Keratinocyte (primary cell): ENCODE measurements at regions not wholly inside any gene's neighbourhood (a gene's known extent, or its start where the extent isn't known, plus 50 kb on each side); places are given as distances from the start of the nearest gene placed in this dataset.
"Not testable (repeated sequence)": the region's sequence is repeated elsewhere in the genome, so short reads cannot be mapped to it uniquely, and the experiment has no call there.

ENCODE experiments used
- DNase-seq: peaks from one replicate; pipeline ENCODE4 v3.0.0-alpha.2; 2011; ENCODE audit warnings: low read depth, missing footprints, low spot score
- FAIRE-seq: peaks from 2 replicates; lab custom pipeline; 2011; peaks lifted over from hg19 to GRCh38; lab: Jason Lieb, UNC
- H2AFZ ChIP-seq: 2 replicates; pipeline ENCODE4 v1.6.0; 2012; ENCODE audit warnings: low read length, control low read depth, inconsistent platforms; ENCODE audit not compliant: control insufficient read depth
- H3K27ac ChIP-seq: 2 replicates; pipeline ENCODE4 v1.5.1; 2011; ENCODE audit warnings: low read length; ENCODE audit not compliant: control insufficient read depth, insufficient read depth
- H3K27me3 ChIP-seq: 3 replicates; pipeline ENCODE4 v1.6.0; 2011; ENCODE audit warnings: low read length; ENCODE audit not compliant: control insufficient read depth, insufficient read depth; ENCODE audit errors: extremely low read depth
- H3K36me3 ChIP-seq, 2 experiments: 2 replicates in 1 of 2; 3 replicates in 1 of 2; pipeline ENCODE4 v1.5.1; 2011; ENCODE audit warnings: low read length in 2 of 2, mild to moderate bottlenecking in 1 of 2; ENCODE audit not compliant: control insufficient read depth in 2 of 2, insufficient read depth in 2 of 2; ENCODE audit errors: extremely low read depth in 1 of 2
- H3K4me1 ChIP-seq: 3 replicates; pipeline ENCODE4 v1.5.1; 2011; ENCODE audit warnings: low read length; ENCODE audit not compliant: control insufficient read depth, insufficient read depth; ENCODE audit errors: extremely low read depth
- H3K4me2 ChIP-seq: 3 replicates; pipeline ENCODE4 v1.6.0; 2011; ENCODE audit warnings: low read depth, low read length; ENCODE audit not compliant: control insufficient read depth, insufficient read depth; ENCODE audit errors: extremely low read depth
- H3K4me3 ChIP-seq, 3 experiments: fragments of 200-600 bp in 1 of 3; sonication (generic) in 1 of 3; 2 replicates in 2 of 3; 3 replicates in 1 of 3; pipeline ENCODE4 v1.5.1; 2011 to 2016; ENCODE audit warnings: low read length in 3 of 3, mild to moderate bottlenecking in 3 of 3, control low read depth in 2 of 3, inconsistent platforms in 1 of 3, low read depth in 1 of 3, mixed read lengths in 1 of 3, mixed run types in 1 of 3, moderate library complexity in 1 of 3; ENCODE audit not compliant: control insufficient read depth in 2 of 3, insufficient read depth in 2 of 3; ENCODE audit errors: extremely low read depth in 1 of 3
- H3K79me2 ChIP-seq: 2 replicates; pipeline ENCODE4 v1.6.0; 2012; ENCODE audit warnings: low read length; ENCODE audit not compliant: control insufficient read depth, insufficient read depth
- H3K9ac ChIP-seq: 3 replicates; pipeline ENCODE4 v1.6.0; 2011; ENCODE audit warnings: low read length; ENCODE audit not compliant: control insufficient read depth, insufficient read depth; ENCODE audit errors: extremely low read depth
- H3K9me1 ChIP-seq: 3 replicates; pipeline ENCODE4 v1.6.0; 2011; ENCODE audit warnings: low read length; ENCODE audit not compliant: control insufficient read depth, insufficient read depth; ENCODE audit errors: extremely low read depth
- H3K9me3 ChIP-seq: 2 replicates; pipeline ENCODE4 v1.5.1; 2012; ENCODE audit warnings: low read depth, low read length; ENCODE audit not compliant: control insufficient read depth
- H4K20me1 ChIP-seq: 3 replicates; pipeline ENCODE4 v1.6.0; 2011; ENCODE audit warnings: low read length; ENCODE audit not compliant: control insufficient read depth, insufficient read depth; ENCODE audit errors: extremely low read depth
- CTCF ChIP-seq, 3 experiments: IDR thresholded peaks in 1 of 3; conservative IDR thresholded peaks in 1 of 3; optimal IDR thresholded peaks in 1 of 3; 2 replicates in 2 of 3; 3 replicates in 1 of 3; pipeline versions ENCODE3 to v1.5.1; 2011; ENCODE audit warnings: low read length in 3 of 3, mild to moderate bottlenecking in 3 of 3, moderate library complexity in 2 of 3, control low read depth in 1 of 3, inconsistent platforms in 1 of 3; ENCODE audit not compliant: insufficient read depth in 2 of 3; ENCODE audit errors: extremely low read depth in 1 of 3
- EZH2 ChIP-seq: IDR thresholded peaks from one replicate; pipeline ENCODE4 v1.6.1; 2012; ENCODE audit warnings: inconsistent platforms, mild to moderate bottlenecking, low read length, moderate library complexity
- dilution Hi-C: fragments of 300-500 bp; cut with MboI; formaldehyde crosslinking; loops from one replicate; pipeline ENCODE4 v1.7.0; 2020; ENCODE audit warnings: low sequenced_read_pairs; ENCODE audit not compliant: extremely low pct_ligation_motif_present

GRCh38 chr4:94141001-94141400 is 66.7 kb upstream of the SMARCAD1 start:
- H3K27me3 ChIP-seq = peaks cover 3% of the 10 kb centered on the region
- no peaks in the 10 kb centered on the region for H3K9me1 ChIP-seq
- H3K4me2 ChIP-seq = no peak overlapping the region
- no peaks in the 10 kb centered on the region for H3K36me3 ChIP-seq
- no peak overlapping the region for H3K9ac ChIP-seq
- dilution Hi-C loops = no loop called here
- no peak for TF ChIP-seq EZH2
- no peak for TF ChIP-seq CTCF (optimal IDR thresholded peaks at IDR 0.05 in 1 of 3, IDR thresholded peaks at IDR 0.05 in 1 of 3, conservative IDR thresholded peaks at IDR 0.05 in 1 of 3; ENCODE audit: extremely low read depth in 1 of 3, insufficient read depth in 2 of 3, low read length in 3 of 3)
- no peaks in the 10 kb centered on the region for H3K79me2 ChIP-seq
- no peak for DNase-seq
- no peaks in the 10 kb centered on the region for H3K9me3 ChIP-seq
- FAIRE-seq = no peak
- H4K20me1 ChIP-seq = no peaks in the 10 kb centered on the region
- no peak overlapping the region for H2AFZ ChIP-seq
- no peak overlapping the region for H3K4me3 ChIP-seq
- no peaks in the 10 kb centered on the region for H3K4me1 ChIP-seq
- H3K27ac ChIP-seq = no peak overlapping the region

GRCh38 chr4:94148052-94148451 is 59.6 kb upstream of the SMARCAD1 start:
- FAIRE-seq, H3K4me3 ChIP-seq: not testable (repeated sequence)

GRCh38 chr4:94152466-94152865 is 55.2 kb upstream of the SMARCAD1 start:
- DNase-seq = no peak
- Histone ChIP-seq H3K4me2 (no peak overlapping the region), H3K4me1 (no peaks in the 10 kb centered on the region), H3K9me1 (no peaks in the 10 kb centered on the region), H3K9ac (no peak overlapping the region), H3K9me3 (no peaks in the 10 kb centered on the region), H3K27ac (no peak overlapping the region), H3K4me3 (no peak overlapping the region), H4K20me1 (no peaks in the 10 kb centered on the region), H3K79me2 (no peaks in the 10 kb centered on the region), H2AFZ (no peak overlapping the region), H3K27me3 (no peaks in the 10 kb centered on the region), H3K36me3 (no peaks in the 10 kb centered on the region)
- dilution Hi-C loops = no loop called here
- no peak for FAIRE-seq
- TF ChIP-seq EZH2 (no peak), CTCF (optimal IDR thresholded peaks at IDR 0.05 in 1 of 3, IDR thresholded peaks at IDR 0.05 in 1 of 3, conservative IDR thresholded peaks at IDR 0.05 in 1 of 3; ENCODE audit: extremely low read depth in 1 of 3, insufficient read depth in 2 of 3, low read length in 3 of 3) (no peak)

More at GRCh38 chr4:94148052-94148451, 59.6 kb upstream of the SMARCAD1 start:
- H4K20me1 ChIP-seq, H3K36me3 ChIP-seq, dilution Hi-C loops, H3K27ac ChIP-seq, H3K79me2 ChIP-seq, H3K9ac ChIP-seq, H3K4me1 ChIP-seq, H3K4me2 ChIP-seq, H3K9me3 ChIP-seq, H3K27me3 ChIP-seq, DNase-seq, H2AFZ ChIP-seq, H3K9me1 ChIP-seq: not testable (repeated sequence)

- H3K9me1 ChIP-seq, H3K9me3 ChIP-seq, dilution Hi-C loops, H3K27me3 ChIP-seq, FAIRE-seq, DNase-seq, H3K79me2 ChIP-seq, H3K4me3 ChIP-seq, H3K4me1 ChIP-seq, H3K4me2 ChIP-seq, H4K20me1 ChIP-seq, H2AFZ ChIP-seq, H3K36me3 ChIP-seq, H3K27ac ChIP-seq, H3K9ac ChIP-seq: not testable (repeated sequence)
Measured at GRCh38 chr4:94155404-94155803, 52.3 kb upstream of the SMARCAD1 start.
